HUES6 (cell line): ENCODE measurements at regions not wholly inside any gene's neighbourhood (a gene's known extent, or its start where the extent isn't known, plus 50 kb on each side); places are given as distances from the start of the nearest gene placed in this dataset.

Source experiments
- H3K27ac ChIP-seq: 2 replicates; pipeline ENCODE4 v1.7.0; 2013; ENCODE audit warnings: low read depth, mild to moderate bottlenecking, low read length, inconsistent platforms
- H3K27me3 ChIP-seq: 2 replicates; pipeline ENCODE4 v1.6.1; 2013; ENCODE audit warnings: low read length; ENCODE audit not compliant: control insufficient read depth, insufficient read depth
- H3K36me3 ChIP-seq: 2 replicates; pipeline ENCODE4 v1.6.1; 2013; ENCODE audit warnings: low read length; ENCODE audit not compliant: control insufficient read depth, insufficient read depth
- H3K4me1 ChIP-seq: 2 replicates; pipeline ENCODE4 v1.6.1; 2013; ENCODE audit warnings: low read length; ENCODE audit not compliant: control insufficient read depth, insufficient read depth
- H3K4me3 ChIP-seq: 2 replicates; pipeline ENCODE4 v1.5.1; 2013; ENCODE audit warnings: low read depth, low read length
- H3K9ac ChIP-seq: one replicate; pipeline ENCODE4 v1.6.1; 2013; ENCODE audit warnings: mild to moderate bottlenecking, low read length
- H3K9me3 ChIP-seq: 2 replicates; pipeline ENCODE4 v1.6.1; 2013; ENCODE audit warnings: low read depth, low read length; ENCODE audit not compliant: control insufficient read depth, insufficient read depth

- H3K4me3 ChIP-seq, result no peak overlapping the region
- no peak overlapping the region for H3K9ac ChIP-seq
- no peaks in the 10 kb centered on the region for H3K36me3 ChIP-seq
- H3K27ac ChIP-seq, result no peak overlapping the region
- H3K27me3 ChIP-seq, result no peaks in the 10 kb centered on the region
- H3K4me1 ChIP-seq, result no peaks in the 10 kb centered on the region
- peaks cover 6% of the 10 kb centered on the region; the same call in 1 of the 2 replicates for H3K9me3 ChIP-seq
Measured at GRCh38 chr6:66935612-66936011, 1228.6 kb upstream of the EYS start.

- no peak overlapping the region for H3K9ac ChIP-seq
- no peaks in the 10 kb centered on the region for H3K36me3 ChIP-seq
- H3K4me3 ChIP-seq, result no peak overlapping the region
- H3K9me3 ChIP-seq, result peaks cover 27% of the 10 kb centered on the region
- no peak overlapping the region for H3K27ac ChIP-seq
- no peaks in the 10 kb centered on the region for H3K27me3 ChIP-seq
- H3K4me1 ChIP-seq, result no peaks in the 10 kb centered on the region
Measured at GRCh38 chr6:66931787-66932186, 1224.8 kb upstream of the EYS start.

- H3K27ac ChIP-seq, result no peak overlapping the region
Measured at GRCh38 chr6:66930559-66931290, 1223.7 kb upstream of the EYS start.

GRCh38 chr6:66926060-66926459 lies 1219.0 kb upstream of the EYS start:
- H3K9me3 ChIP-seq, result peaks cover 57% of the 10 kb centered on the region
- H3K27me3 ChIP-seq, result no peaks in the 10 kb centered on the region
- no peaks in the 10 kb centered on the region for H3K36me3 ChIP-seq
- H3K4me3 ChIP-seq, result no peak overlapping the region
- H3K4me1 ChIP-seq, result no peaks in the 10 kb centered on the region
- H3K9ac ChIP-seq, result no peak overlapping the region
- H3K27ac ChIP-seq, result no peak overlapping the region

More at GRCh38 chr6:66930559-66931290, 1223.7 kb upstream of the EYS start:
- Histone ChIP-seq H3K4me1 (no peaks in the 10 kb centered on the region), H3K36me3 (no peaks in the 10 kb centered on the region), H3K9ac (no peak overlapping the region), H3K9me3 (peaks cover 32% of the 10 kb centered on the region), H3K27me3 (no peaks in the 10 kb centered on the region), H3K4me3 (no peak overlapping the region)

GRCh38 chr6:66913657-66914056 lies 1206.6 kb upstream of the EYS start:
- H3K4me1 ChIP-seq, result no peaks in the 10 kb centered on the region
- no peaks in the 10 kb centered on the region for H3K9me3 ChIP-seq
- no peak overlapping the region for H3K27ac ChIP-seq
- no peaks in the 10 kb centered on the region for H3K36me3 ChIP-seq
- H3K4me3 ChIP-seq, result no peak overlapping the region
- no peak overlapping the region for H3K9ac ChIP-seq
- H3K27me3 ChIP-seq, result no peaks in the 10 kb centered on the region

GRCh38 chr6:66902457-66902856 lies 1195.4 kb upstream of the EYS start:
- H3K9ac ChIP-seq, result no peak overlapping the region
- no peaks in the 10 kb centered on the region for H3K4me1 ChIP-seq
- H3K4me3 ChIP-seq, result no peak overlapping the region
- no peak overlapping the region for H3K27ac ChIP-seq
- peaks cover 10% of the 10 kb centered on the region for H3K9me3 ChIP-seq
- H3K36me3 ChIP-seq, result no peaks in the 10 kb centered on the region
- H3K27me3 ChIP-seq, result no peaks in the 10 kb centered on the region

- H3K27ac ChIP-seq, result no peak overlapping the region
- H3K9ac ChIP-seq, result no peak overlapping the region
- H3K4me3 ChIP-seq, result no peak overlapping the region
Measured at GRCh38 chr6:66900133-66901083, 1193.4 kb upstream of the EYS start.

GRCh38 chr6:66897576-66897975 lies 1190.5 kb upstream of the EYS start:
- no peak overlapping the region for H3K9ac ChIP-seq
- no peaks in the 10 kb centered on the region for H3K27me3 ChIP-seq
- no peaks in the 10 kb centered on the region for H3K36me3 ChIP-seq
- H3K9me3 ChIP-seq, result peaks cover 24% of the 10 kb centered on the region
- H3K4me1 ChIP-seq, result no peaks in the 10 kb centered on the region
- H3K27ac ChIP-seq, result no peak overlapping the region
- H3K4me3 ChIP-seq, result no peak overlapping the region

More at GRCh38 chr6:66900133-66901083, 1193.4 kb upstream of the EYS start:
- Histone ChIP-seq H3K27me3 (no peaks in the 10 kb centered on the region), H3K9me3 (peaks cover 24% of the 10 kb centered on the region), H3K36me3 (no peaks in the 10 kb centered on the region), H3K4me1 (no peaks in the 10 kb centered on the region)

- Histone ChIP-seq H3K4me1 (no peaks in the 10 kb centered on the region), H3K36me3 (no peaks in the 10 kb centered on the region), H3K9ac (no peak overlapping the region), H3K4me3 (no peak overlapping the region), H3K27ac (no peak overlapping the region), H3K27me3 (no peaks in the 10 kb centered on the region), H3K9me3 (peaks cover 24% of the 10 kb centered on the region)
Measured at GRCh38 chr6:66896415-66896814, 1189.4 kb upstream of the EYS start.

- H3K4me1 ChIP-seq, result no peaks in the 10 kb centered on the region
- H3K27me3 ChIP-seq, result no peaks in the 10 kb centered on the region
- H3K27ac ChIP-seq, result no peak overlapping the region
- peaks cover 29% of the 10 kb centered on the region for H3K9me3 ChIP-seq
- no peak overlapping the region for H3K4me3 ChIP-seq
- H3K36me3 ChIP-seq, result no peaks in the 10 kb centered on the region
- no peak overlapping the region for H3K9ac ChIP-seq
Measured at GRCh38 chr6:66883453-66883852, 1176.4 kb upstream of the EYS start.

- Histone ChIP-seq H3K27me3 (no peaks in the 10 kb centered on the region), H3K36me3 (no peaks in the 10 kb centered on the region), H3K27ac (no peak overlapping the region), H3K4me1 (no peaks in the 10 kb centered on the region), H3K9ac (no peak overlapping the region), H3K4me3 (no peak overlapping the region), H3K9me3 (0 out of 2 replicates have a peak, but pooled peaks cover 3% of the 10 kb centered on the region)
Measured at GRCh38 chr6:66866801-66867200, 1159.8 kb upstream of the EYS start.
